ENCODE measurements at regions not wholly inside any gene's neighbourhood (a gene's known extent, or its start where the extent isn't known, plus 50 kb on each side); places are given as distances from the start of the nearest gene placed in this dataset.
"Not testable (repeated sequence)": the region's sequence is repeated elsewhere in the genome, so short reads cannot be mapped to it uniquely, and the experiment has no call there.

DNA sequence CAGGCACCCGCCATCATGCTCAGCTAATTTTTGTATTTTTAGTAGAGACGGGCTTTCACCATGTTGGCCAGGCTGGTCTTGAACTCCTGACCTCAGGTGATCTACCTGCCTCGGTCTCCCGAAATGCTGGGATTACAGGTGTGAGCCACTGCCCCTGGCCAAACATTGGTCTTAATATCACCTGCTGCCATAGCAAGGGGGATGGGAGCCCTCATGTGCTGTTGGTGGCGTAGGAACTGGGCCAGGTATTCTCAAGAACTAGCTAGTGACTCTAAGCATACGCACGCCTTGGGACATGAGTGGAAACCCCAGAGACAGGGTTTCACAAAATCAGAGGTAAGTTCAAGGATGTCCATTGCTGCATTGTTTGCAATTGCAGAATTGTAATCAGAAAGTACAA is 197.1 kb downstream of the ANKRD60 start:
- not testable (repeated sequence) for TF ChIP-seq CTCF, POLR2AphosphoS5 (IDR thresholded peaks at IDR 0.05)
